OCI-LY1 (cell line): ENCODE measurements at regions not wholly inside any gene's neighbourhood (a gene's known extent, or its start where the extent isn't known, plus 50 kb on each side); places are given as distances from the start of the nearest gene placed in this dataset.

ENCODE experiments used
- H2AFZ ChIP-seq: fragments of 200-600 bp; sonication (generic), shearing (Covaris generic); 2 replicates; pipeline ENCODE4 v1.6.0; 2014; ENCODE audit warnings: antibody characterized with exemption, mild to moderate bottlenecking, low read length
- H3F3A ChIP-seq: fragments of 200-600 bp; sonication (generic), shearing (Covaris generic); 2 replicates; pipeline ENCODE4 v1.6.0; 2014; ENCODE audit warnings: mild to moderate bottlenecking, antibody characterized with exemption, low read length, moderate library complexity; ENCODE audit not compliant: insufficient read depth
- H3K27ac ChIP-seq: fragments of 200-600 bp; sonication (generic); 2 replicates; pipeline ENCODE4 v1.5.1; 2014; ENCODE audit warnings: low read length, mixed run types, mild to moderate bottlenecking, low read depth; ENCODE audit not compliant: poor library complexity, severe bottlenecking
- H3K27me3 ChIP-seq: fragments of 200-600 bp; sonication (generic); 2 replicates; pipeline ENCODE4 v1.6.0; 2014; ENCODE audit warnings: antibody characterized with exemption, mild to moderate bottlenecking, low read length, moderate library complexity; ENCODE audit not compliant: insufficient read depth
- H3K36me3 ChIP-seq: fragments of 200-600 bp; sonication (generic); 2 replicates; pipeline ENCODE4 v1.6.1; 2014; ENCODE audit warnings: mild to moderate bottlenecking, antibody characterized with exemption, low read length, moderate library complexity, mixed read lengths; ENCODE audit not compliant: insufficient read depth
- H3K4me1 ChIP-seq: fragments of 200-600 bp; sonication (generic); 2 replicates; pipeline ENCODE4 v1.5.1; 2014; ENCODE audit warnings: mild to moderate bottlenecking, low read length, moderate library complexity; ENCODE audit not compliant: insufficient read depth, severe bottlenecking
- H3K4me2 ChIP-seq: fragments of 200-600 bp; sonication (generic), shearing (Covaris generic); 2 replicates; pipeline ENCODE4 v1.6.1; 2014; ENCODE audit warnings: low read length
- H3K4me3 ChIP-seq: fragments of 200-600 bp; sonication (generic); 2 replicates; pipeline ENCODE4 v1.5.1; 2014; ENCODE audit warnings: low read length, low read depth, mild to moderate bottlenecking, mixed read lengths; ENCODE audit not compliant: poor library complexity, severe bottlenecking
- H3K79me2 ChIP-seq: fragments of 200-600 bp; shearing (Covaris generic); 2 replicates; pipeline ENCODE4 v1.6.1; 2016; ENCODE audit warnings: mixed run types, low read length, mixed read lengths; ENCODE audit not compliant: insufficient read depth
- H3K9ac ChIP-seq: fragments of 200-600 bp; sonication (generic), shearing (Covaris generic); 2 replicates; pipeline ENCODE4 v1.6.1; 2014; ENCODE audit warnings: mild to moderate bottlenecking, low read length, mixed read lengths
- H3K9me2 ChIP-seq: fragments of 200-600 bp; sonication (generic), shearing (Covaris generic); 2 replicates; pipeline ENCODE4 v1.6.1; 2014; ENCODE audit warnings: low read depth, mild to moderate bottlenecking, low read length, mixed read lengths
- H3K9me3 ChIP-seq: fragments of 200-600 bp; shearing (Covaris generic); 2 replicates; pipeline ENCODE4 v1.6.1; 2014; ENCODE audit warnings: low read length, mixed read lengths
- H4K20me1 ChIP-seq: fragments of 200-600 bp; sonication (generic), shearing (Covaris generic); 2 replicates; pipeline ENCODE4 v1.6.0; 2016; ENCODE audit warnings: mild to moderate bottlenecking, low read length; ENCODE audit not compliant: insufficient read depth
- CTCF ChIP-seq: fragments of 200-600 bp; sonication (generic), shearing (Covaris generic); IDR thresholded peaks from 2 replicates; pipeline ENCODE4 v1.5.1; 2017; ENCODE audit warnings: mild to moderate bottlenecking, antibody characterized with exemption, low read length, moderate library complexity, mixed read lengths
- EZH2 ChIP-seq: fragments of 200-600 bp; sonication (generic), shearing (Covaris generic); IDR thresholded peaks from 2 replicates; pipeline ENCODE4 v1.8.0; 2017; ENCODE audit warnings: borderline replicate concordance, mixed run types, mild to moderate bottlenecking, antibody characterized with exemption, low read length, moderate library complexity, mixed read lengths

DNA sequence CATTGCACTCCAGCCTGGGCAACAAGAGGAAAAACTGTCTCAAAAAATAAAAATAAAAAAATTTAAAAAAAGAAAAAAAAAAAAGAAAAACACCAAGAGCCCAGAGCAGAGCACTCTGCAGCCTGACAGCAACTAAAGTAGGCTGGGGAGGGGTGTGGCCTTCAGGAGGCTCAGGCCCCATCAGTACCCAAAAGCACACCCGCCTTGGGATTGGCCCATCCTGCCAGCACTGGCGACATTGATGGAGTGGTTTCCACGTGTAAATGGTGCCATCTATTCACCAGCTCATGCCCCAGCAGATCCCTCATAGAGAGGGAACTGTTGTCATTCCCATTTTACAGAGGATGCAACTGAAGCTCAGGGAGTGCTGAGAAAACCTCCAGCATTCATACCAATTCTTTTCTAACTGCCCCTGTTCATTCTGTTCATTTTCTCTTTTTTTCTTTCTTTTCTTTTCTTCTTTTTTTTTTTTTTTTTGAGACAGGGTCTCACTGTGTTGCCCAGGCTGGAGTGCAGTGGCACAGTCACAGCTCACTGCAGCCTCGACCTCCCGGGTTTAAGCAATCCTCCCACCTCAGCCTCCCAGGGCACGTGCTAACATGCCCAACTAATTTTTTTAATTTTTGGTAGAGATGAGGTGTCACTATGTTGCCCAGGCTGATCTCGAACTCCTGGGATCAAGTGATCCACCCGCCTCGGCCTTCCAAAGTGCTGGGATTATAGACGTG is 89.3 kb downstream of the IRF2BPL start:
- H3F3A ChIP-seq = no peaks in the 10 kb centered on the region
- H3K4me1 ChIP-seq = no peaks in the 10 kb centered on the region
- H3K4me2 ChIP-seq = no peak overlapping the region
- H3K9me2 ChIP-seq = no peaks in the 10 kb centered on the region
- TF ChIP-seq EZH2 (no peak), CTCF (no peak)
- no peak overlapping the region for H3K9ac ChIP-seq
- H3K4me3 ChIP-seq = no peak overlapping the region
- no peaks in the 10 kb centered on the region for H3K9me3 ChIP-seq
- peaks cover 4% of the 10 kb centered on the region; the same call in 1 of the 2 replicates for H3K27me3 ChIP-seq
- H3K27ac ChIP-seq = no peak overlapping the region
- H3K36me3 ChIP-seq = no peaks in the 10 kb centered on the region
- no peak overlapping the region for H2AFZ ChIP-seq
- H3K79me2 ChIP-seq = no peaks in the 10 kb centered on the region
- no peaks in the 10 kb centered on the region for H4K20me1 ChIP-seq

DNA sequence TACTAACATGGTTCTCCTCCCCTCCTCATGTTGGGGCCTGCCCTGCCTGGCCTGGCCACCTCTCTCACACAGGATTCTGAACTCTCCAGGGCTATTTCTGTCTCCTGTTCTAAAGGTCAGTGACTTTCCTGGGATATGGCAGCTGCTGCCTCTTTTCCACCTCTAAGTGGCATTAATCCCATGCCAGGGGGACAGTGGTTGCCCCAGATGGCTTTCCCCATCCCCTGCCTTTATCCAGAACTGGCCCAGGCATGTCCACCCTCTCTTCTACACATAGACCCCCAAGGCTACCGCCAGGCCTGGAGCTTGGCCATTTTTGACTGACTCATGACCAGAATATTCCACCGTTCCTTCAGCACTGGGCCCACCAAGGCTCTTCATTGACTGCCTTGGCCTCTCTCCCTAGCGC is 90.4 kb downstream of the IRF2BPL start:
- Histone ChIP-seq H4K20me1 (no peaks in the 10 kb centered on the region), H3K27ac (no peak overlapping the region), H3K9me2 (no peaks in the 10 kb centered on the region), H3K9me3 (no peaks in the 10 kb centered on the region), H3K9ac (no peak overlapping the region), H3K4me2 (no peak overlapping the region), H3F3A (no peaks in the 10 kb centered on the region), H3K79me2 (no peaks in the 10 kb centered on the region), H3K4me3 (no peak overlapping the region), H3K36me3 (no peaks in the 10 kb centered on the region), H3K27me3 (peaks cover 4% of the 10 kb centered on the region; the same call in 1 of the 2 replicates), H2AFZ (no peak overlapping the region), H3K4me1 (no peaks in the 10 kb centered on the region)
- TF ChIP-seq CTCF (no peak), EZH2 (no peak)

GRCh38 chr14:76937181-76938091 is 91.1 kb downstream of the IRF2BPL start:
- Histone ChIP-seq H3K27me3 (peaks cover 4% of the 10 kb centered on the region; the same call in 1 of the 2 replicates), H3K9me3 (no peaks in the 10 kb centered on the region), H3K4me2 (no peak overlapping the region), H2AFZ (no peak overlapping the region), H3K36me3 (no peaks in the 10 kb centered on the region), H3F3A (no peaks in the 10 kb centered on the region), H3K9ac (no peak overlapping the region), H3K79me2 (no peaks in the 10 kb centered on the region), H3K4me3 (no peak overlapping the region), H3K4me1 (no peaks in the 10 kb centered on the region), H3K9me2 (no peaks in the 10 kb centered on the region), H3K27ac (no peak overlapping the region), H4K20me1 (no peaks in the 10 kb centered on the region)
- TF ChIP-seq CTCF (no peak), EZH2 (no peak)
